Activated T-helper 17 cell treated with anti-CD3 and anti-CD28 coated beads, Interleukin-2, amount 50 U/mL, for 72 hours (primary cell): ENCODE measurements at regions not wholly inside any gene's neighbourhood (a gene's known extent, or its start where the extent isn't known, plus 50 kb on each side); places are given as distances from the start of the nearest gene placed in this dataset.

Source experiments
- ATAC-seq: fragments of 150-1000 bp; cut with Tn5 transposase; replicated peaks from 2 replicates; pipeline ENCODE4 v1.10.0; 2021; ENCODE audit warnings: mild to moderate bottlenecking, moderate library complexity
- H3K27ac Mint-ChIP-seq: one replicate; pipeline ENCODE4 v1.8.0; 2022; ENCODE audit warnings: mixed read lengths
- H3K27me3 Mint-ChIP-seq: one replicate; pipeline ENCODE4 v1.8.0; 2022; ENCODE audit warnings: mixed read lengths
- H3K36me3 Mint-ChIP-seq: one replicate; pipeline ENCODE4 v1.8.0; 2022; ENCODE audit warnings: low read depth, mild to moderate bottlenecking, mixed read lengths
- H3K4me1 Mint-ChIP-seq: one replicate; pipeline ENCODE4 v1.8.0; 2022; ENCODE audit warnings: mixed read lengths
- H3K4me3 Mint-ChIP-seq: one replicate; pipeline ENCODE4 v1.8.0; 2022; ENCODE audit warnings: mild to moderate bottlenecking, mixed read lengths
- H3K9me3 Mint-ChIP-seq: one replicate; pipeline ENCODE4 v1.8.0; 2022; ENCODE audit warnings: mixed read lengths

DNA sequence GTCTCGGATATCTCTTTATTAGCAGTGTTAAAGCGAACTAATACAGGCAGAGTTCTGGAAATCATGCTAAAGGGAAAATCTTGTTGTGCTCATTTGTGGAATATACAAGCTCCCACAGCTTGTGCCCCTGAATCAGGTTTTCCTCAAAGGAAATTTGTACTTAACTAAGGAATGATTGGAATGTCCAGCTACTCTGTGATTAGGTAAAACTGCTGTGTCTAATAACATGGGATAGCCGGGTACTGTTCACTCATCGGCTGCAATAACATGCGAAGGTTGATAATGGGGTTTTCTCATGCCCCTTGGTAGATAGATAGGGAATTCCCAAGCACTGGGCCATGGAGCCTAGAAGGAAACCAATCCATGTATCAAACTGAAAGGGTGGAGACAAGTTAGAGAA lies 306.7 kb downstream of the NR2F1-AS1 start:
- no peak overlapping the region for H3K4me3 Mint-ChIP-seq
- ATAC-seq: no peak
- H3K9me3 Mint-ChIP-seq: no peaks in the 10 kb centered on the region
- H3K27me3 Mint-ChIP-seq: no peaks in the 10 kb centered on the region
- H3K4me1 Mint-ChIP-seq: no peaks in the 10 kb centered on the region
- no peaks in the 10 kb centered on the region for H3K36me3 Mint-ChIP-seq
- no peak overlapping the region for H3K27ac Mint-ChIP-seq

- Mint-ChIP-seq H3K27me3 (no peaks in the 10 kb centered on the region), H3K27ac (no peak overlapping the region), H3K4me1 (no peaks in the 10 kb centered on the region)
These were observed 307.8 kb downstream of the NR2F1-AS1 start for GRCh38 chr5:93273176-93273575.

DNA sequence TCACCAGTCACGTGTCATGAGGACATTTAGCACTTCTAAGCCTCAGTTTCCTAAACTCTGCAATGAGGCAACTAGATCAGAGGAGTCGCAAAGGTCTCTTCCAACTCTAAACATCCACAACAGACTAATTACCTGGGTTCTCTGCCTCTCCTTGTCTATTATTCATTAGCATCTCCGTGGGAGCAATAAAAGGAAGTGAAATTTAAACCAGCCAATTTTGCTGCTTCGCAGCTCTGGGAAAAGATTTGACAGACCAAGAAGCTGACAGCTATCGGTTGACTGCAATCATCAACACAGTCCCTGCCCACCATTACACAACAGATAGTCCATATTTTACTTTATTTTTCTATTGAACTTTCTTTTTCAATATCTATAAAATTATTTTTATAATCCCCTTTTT lies 308.9 kb downstream of the NR2F1-AS1 start:
- Mint-ChIP-seq H3K9me3 (peaks cover 5% of the 10 kb centered on the region), H3K36me3 (no peaks in the 10 kb centered on the region), H3K4me3 (no peak overlapping the region), H3K27me3 (no peaks in the 10 kb centered on the region), H3K27ac (no peak overlapping the region), H3K4me1 (no peaks in the 10 kb centered on the region)
- ATAC-seq: no peak

More at GRCh38 chr5:93273176-93273575, 307.8 kb downstream of the NR2F1-AS1 start:
- no peak for ATAC-seq
- H3K4me3 Mint-ChIP-seq: no peak overlapping the region
- peaks cover 5% of the 10 kb centered on the region for H3K9me3 Mint-ChIP-seq
- H3K36me3 Mint-ChIP-seq: no peaks in the 10 kb centered on the region

DNA sequence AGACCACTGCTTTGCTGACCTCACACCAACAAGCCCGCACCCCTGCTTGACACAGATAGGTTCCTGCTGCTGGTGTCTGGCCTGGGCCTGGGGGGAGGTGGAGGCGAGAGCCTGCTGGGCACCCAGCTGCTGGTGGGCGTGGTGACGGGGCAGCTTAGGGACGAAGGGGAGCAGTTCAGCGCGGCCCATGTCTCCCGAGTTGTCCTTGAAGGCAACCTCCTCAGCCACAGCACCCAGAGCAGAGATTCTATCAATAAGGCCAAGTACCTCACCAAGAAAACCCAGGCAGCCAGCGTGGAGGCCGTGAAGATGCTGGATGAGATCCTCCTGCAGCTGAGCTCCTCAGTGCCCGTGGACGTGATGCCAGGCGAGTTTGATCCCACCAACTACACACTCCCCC lies 313.3 kb downstream of the NR2F1-AS1 start:
- Mint-ChIP-seq H3K27me3 (no peaks in the 10 kb centered on the region), H3K27ac (no peak overlapping the region), H3K9me3 (peaks cover 5% of the 10 kb centered on the region), H3K4me1 (no peaks in the 10 kb centered on the region), H3K36me3 (no peaks in the 10 kb centered on the region), H3K4me3 (no peak overlapping the region)
- no peak for ATAC-seq

DNA sequence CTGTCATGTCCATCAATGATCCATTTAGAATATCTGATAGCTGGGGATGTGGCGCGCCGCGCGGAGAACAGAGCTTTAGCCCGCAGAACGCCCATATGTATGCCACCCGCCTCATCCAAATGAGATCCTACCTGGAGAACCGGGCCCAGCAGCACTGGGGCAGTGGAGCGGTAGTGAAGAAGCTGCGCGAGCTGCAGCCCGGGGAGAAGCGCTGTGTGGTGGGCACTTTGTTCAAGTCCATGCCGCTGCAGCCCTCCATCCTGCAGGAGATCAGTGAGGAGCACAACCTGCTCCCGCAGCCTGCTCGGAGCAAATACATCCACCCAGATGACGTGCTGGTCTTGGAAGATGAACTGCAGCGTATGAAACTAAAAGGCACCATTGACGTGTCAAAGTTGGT lies 313.7 kb downstream of the NR2F1-AS1 start:
- ATAC-seq: no peak
- Mint-ChIP-seq H3K4me1 (no peaks in the 10 kb centered on the region), H3K27ac (no peak overlapping the region), H3K27me3 (no peaks in the 10 kb centered on the region), H3K9me3 (peaks cover 5% of the 10 kb centered on the region), H3K36me3 (no peaks in the 10 kb centered on the region), H3K4me3 (no peak overlapping the region)

DNA sequence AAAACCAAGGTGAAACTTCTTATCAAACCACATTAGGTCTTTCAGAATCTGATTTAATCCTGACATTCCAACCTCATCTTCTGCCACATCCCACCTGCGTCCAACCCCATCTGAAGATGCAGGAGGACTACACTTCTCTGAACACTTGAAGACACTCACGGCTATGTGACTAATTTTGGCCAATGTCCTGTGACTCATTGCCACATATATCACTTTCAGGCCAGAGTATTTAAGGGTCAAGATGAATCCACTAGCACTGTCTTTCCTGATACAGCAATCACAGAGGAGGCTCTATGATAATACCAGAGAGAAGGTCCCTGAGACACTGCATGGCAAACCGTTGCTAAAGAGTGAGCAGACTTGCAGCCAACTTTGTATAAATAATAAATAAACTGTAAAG lies 323.4 kb downstream of the NR2F1-AS1 start:
- no peak for ATAC-seq
- H3K4me1 Mint-ChIP-seq: no peaks in the 10 kb centered on the region
- H3K4me3 Mint-ChIP-seq: no peak overlapping the region

DNA sequence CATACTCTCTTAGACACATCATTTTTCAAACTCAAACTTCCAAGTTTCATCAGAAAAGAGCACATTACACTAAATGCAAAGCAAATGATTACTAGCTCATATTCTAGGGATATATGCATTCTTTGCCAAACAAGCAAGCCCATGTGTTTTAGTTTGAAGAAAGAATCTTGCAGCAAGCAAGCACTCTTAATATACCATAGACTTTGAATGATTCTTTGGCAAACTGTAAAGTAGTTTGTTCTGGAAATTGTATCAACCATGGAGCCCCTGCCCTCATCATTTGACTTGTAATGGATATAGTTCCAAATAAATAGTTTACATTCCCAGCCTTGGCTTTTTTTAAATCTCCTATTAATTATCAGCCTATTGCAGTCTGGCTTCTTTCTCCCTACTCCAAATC lies 325.2 kb downstream of the NR2F1-AS1 start:
- peaks cover 3% of the 10 kb centered on the region for H3K27me3 Mint-ChIP-seq
- no peaks in the 10 kb centered on the region for H3K4me1 Mint-ChIP-seq
- no peak overlapping the region for H3K4me3 Mint-ChIP-seq
- H3K27ac Mint-ChIP-seq: no peak overlapping the region
- H3K9me3 Mint-ChIP-seq: peaks cover 4% of the 10 kb centered on the region
- no peaks in the 10 kb centered on the region for H3K36me3 Mint-ChIP-seq
- ATAC-seq: no peak

More for the DNA sequence above, 323.4 kb downstream of the NR2F1-AS1 start:
- peaks cover 3% of the 10 kb centered on the region for H3K27me3 Mint-ChIP-seq
- H3K36me3 Mint-ChIP-seq: no peaks in the 10 kb centered on the region
- H3K9me3 Mint-ChIP-seq: peaks cover 4% of the 10 kb centered on the region
- no peak overlapping the region for H3K27ac Mint-ChIP-seq

- Mint-ChIP-seq H3K27me3 (no peaks in the 10 kb centered on the region), H3K4me3 (no peak overlapping the region), H3K9me3 (peaks cover 4% of the 10 kb centered on the region), H3K36me3 (no peaks in the 10 kb centered on the region), H3K4me1 (no peaks in the 10 kb centered on the region), H3K27ac (no peak overlapping the region)
- ATAC-seq: no peak
These were observed 328.9 kb downstream of the NR2F1-AS1 start for GRCh38 chr5:93252165-93252564.

GRCh38 chr5:93251347-93251746 lies 329.7 kb downstream of the NR2F1-AS1 start:
- Mint-ChIP-seq H3K27me3 (no peaks in the 10 kb centered on the region), H3K4me1 (no peaks in the 10 kb centered on the region), H3K27ac (no peak overlapping the region), H3K4me3 (no peak overlapping the region), H3K9me3 (peaks cover 4% of the 10 kb centered on the region), H3K36me3 (no peaks in the 10 kb centered on the region)
- ATAC-seq: no peak

- peaks cover 4% of the 10 kb centered on the region for H3K9me3 Mint-ChIP-seq
- ATAC-seq: no peak
These were observed 330.6 kb downstream of the NR2F1-AS1 start for GRCh38 chr5:93250424-93250823.

DNA sequence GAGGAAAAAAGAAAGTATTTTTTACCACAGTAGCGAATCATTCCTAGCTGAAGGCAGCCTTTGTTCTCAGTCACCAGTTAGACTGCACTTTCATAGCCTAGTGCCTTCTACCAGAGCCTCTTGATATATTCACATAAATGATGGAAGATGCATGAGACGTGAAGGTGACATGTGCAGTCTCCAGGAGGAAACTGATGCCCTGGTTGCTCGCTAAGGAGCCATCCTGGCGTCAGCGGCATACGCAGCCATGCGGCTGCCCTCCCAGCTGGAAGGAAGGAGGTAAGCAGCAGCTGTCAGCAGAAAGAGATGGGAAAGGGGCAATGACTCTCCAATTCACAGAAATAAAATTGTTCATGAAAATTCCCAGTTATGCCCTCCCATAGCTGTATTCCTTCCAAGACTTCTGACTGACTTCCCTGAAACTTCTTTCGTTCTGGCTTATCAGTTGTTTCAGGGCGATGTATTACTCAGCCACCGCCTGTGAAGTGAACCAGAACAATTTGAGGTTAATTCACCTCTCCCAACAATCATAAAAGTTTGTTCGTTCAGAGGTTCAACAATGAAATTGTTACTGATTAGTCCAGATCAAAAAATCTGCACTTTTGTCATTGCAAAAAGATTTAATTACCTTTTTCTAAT lies 331.2 kb downstream of the NR2F1-AS1 start:
- Mint-ChIP-seq H3K27ac (no peak overlapping the region), H3K27me3 (no peaks in the 10 kb centered on the region), H3K36me3 (no peaks in the 10 kb centered on the region), H3K4me1 (no peaks in the 10 kb centered on the region), H3K4me3 (no peak overlapping the region), H3K9me3 (peaks cover 4% of the 10 kb centered on the region)
- no peak for ATAC-seq

More at GRCh38 chr5:93250424-93250823, 330.6 kb downstream of the NR2F1-AS1 start:
- Mint-ChIP-seq H3K4me1 (no peaks in the 10 kb centered on the region), H3K27me3 (no peaks in the 10 kb centered on the region), H3K4me3 (no peak overlapping the region), H3K27ac (no peak overlapping the region), H3K36me3 (no peaks in the 10 kb centered on the region)

GRCh38 chr5:93247105-93247504 lies 333.9 kb downstream of the NR2F1-AS1 start:
- Mint-ChIP-seq H3K4me1 (no peaks in the 10 kb centered on the region), H3K27ac (no peak overlapping the region), H3K4me3 (no peak overlapping the region), H3K27me3 (no peaks in the 10 kb centered on the region), H3K9me3 (no peaks in the 10 kb centered on the region), H3K36me3 (no peaks in the 10 kb centered on the region)
- ATAC-seq: no peak

DNA sequence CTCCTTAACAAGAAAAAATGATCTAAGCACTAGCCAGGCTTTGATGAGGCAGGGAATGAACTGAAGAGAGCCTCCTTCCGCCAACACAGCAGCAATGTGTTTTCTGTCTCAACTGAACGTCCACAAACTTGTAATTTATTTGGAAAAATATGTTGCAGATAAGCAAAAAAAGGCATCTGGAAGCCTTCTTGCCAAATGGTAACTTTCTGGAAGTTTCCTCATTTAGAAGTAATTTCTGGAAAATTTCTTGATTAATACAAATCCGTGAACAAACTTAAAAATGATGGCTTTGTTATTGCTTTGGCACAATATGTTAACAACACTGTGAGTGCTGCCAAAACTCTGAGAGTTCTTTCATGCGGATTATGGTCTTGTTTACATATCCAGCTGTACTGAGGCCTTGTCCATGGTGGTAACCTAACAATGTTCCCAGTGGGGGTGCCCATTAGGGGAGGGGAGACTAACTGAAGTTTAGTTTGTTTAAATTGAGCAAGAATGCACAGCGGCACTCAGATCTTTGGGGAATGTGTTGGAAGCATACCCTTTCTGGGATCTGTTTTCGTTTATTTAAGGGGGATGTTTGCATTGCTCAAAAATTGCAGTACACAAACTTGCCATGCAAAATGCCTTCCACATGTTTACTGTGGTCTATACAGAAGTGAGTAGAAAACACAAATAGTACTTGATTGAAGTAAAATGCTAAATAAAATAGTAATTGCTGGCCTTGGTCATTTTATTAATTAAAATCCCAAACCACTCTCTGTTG lies 334.7 kb downstream of the NR2F1-AS1 start:
- ATAC-seq: no peak
- Mint-ChIP-seq H3K4me1 (no peaks in the 10 kb centered on the region), H3K27ac (no peak overlapping the region), H3K27me3 (no peaks in the 10 kb centered on the region), H3K4me3 (no peak overlapping the region), H3K36me3 (no peaks in the 10 kb centered on the region), H3K9me3 (no peaks in the 10 kb centered on the region)

- Mint-ChIP-seq H3K36me3 (no peaks in the 10 kb centered on the region), H3K9me3 (no peaks in the 10 kb centered on the region), H3K27me3 (no peaks in the 10 kb centered on the region), H3K4me3 (no peak overlapping the region), H3K4me1 (no peaks in the 10 kb centered on the region), H3K27ac (no peak overlapping the region)
- no peak for ATAC-seq
These were observed 335.8 kb downstream of the NR2F1-AS1 start for GRCh38 chr5:93245226-93245625.

GRCh38 chr5:93243481-93243880 lies 337.5 kb downstream of the NR2F1-AS1 start:
- ATAC-seq: no peak
- Mint-ChIP-seq H3K4me3 (no peak overlapping the region), H3K27ac (no peak overlapping the region), H3K36me3 (no peaks in the 10 kb centered on the region), H3K9me3 (no peaks in the 10 kb centered on the region), H3K4me1 (no peaks in the 10 kb centered on the region), H3K27me3 (no peaks in the 10 kb centered on the region)
